ENCODE measurements at regions not wholly inside any gene's neighbourhood (a gene's known extent, or its start where the extent isn't known, plus 50 kb on each side); places are given as distances from the start of the nearest gene placed in this dataset.

- no peak for TF ChIP-seq CEBPB (IDR thresholded peaks at IDR 0.05)
- TF ChIP-seq, protein P1, sequence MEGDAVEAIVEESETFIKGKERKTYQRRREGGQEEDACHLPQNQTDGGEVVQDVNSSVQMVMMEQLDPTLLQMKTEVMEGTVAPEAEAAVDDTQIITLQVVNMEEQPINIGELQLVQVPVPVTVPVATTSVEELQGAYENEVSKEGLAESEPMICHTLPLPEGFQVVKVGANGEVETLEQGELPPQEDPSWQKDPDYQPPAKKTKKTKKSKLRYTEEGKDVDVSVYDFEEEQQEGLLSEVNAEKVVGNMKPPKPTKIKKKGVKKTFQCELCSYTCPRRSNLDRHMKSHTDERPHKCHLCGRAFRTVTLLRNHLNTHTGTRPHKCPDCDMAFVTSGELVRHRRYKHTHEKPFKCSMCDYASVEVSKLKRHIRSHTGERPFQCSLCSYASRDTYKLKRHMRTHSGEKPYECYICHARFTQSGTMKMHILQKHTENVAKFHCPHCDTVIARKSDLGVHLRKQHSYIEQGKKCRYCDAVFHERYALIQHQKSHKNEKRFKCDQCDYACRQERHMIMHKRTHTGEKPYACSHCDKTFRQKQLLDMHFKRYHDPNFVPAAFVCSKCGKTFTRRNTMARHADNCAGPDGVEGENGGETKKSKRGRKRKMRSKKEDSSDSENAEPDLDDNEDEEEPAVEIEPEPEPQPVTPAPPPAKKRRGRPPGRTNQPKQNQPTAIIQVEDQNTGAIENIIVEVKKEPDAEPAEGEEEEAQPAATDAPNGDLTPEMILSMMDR (IDR thresholded peaks at IDR 0.05) = peak; percentile 32; the same call in 2 of the 3 replicates
These were observed 284.5 kb downstream of the MTX2 start for GRCh38 chr2:176553685-176554100.

Data from A549 (cell line).